Colonic mucosa (tissue), 4 donors: ENCODE measurements at regions not wholly inside any gene's neighbourhood (a gene's known extent, or its start where the extent isn't known, plus 50 kb on each side); places are given as distances from the start of the nearest gene placed in this dataset.

Experiments
- DNase-seq: peaks from one replicate; pipeline ENCODE4 v3.0.0-alpha.2; 2020
- H3K27ac ChIP-seq: fragments of 200-600 bp; one replicate; pipeline ENCODE4 v1.8.0; 2021
- H3K27me3 ChIP-seq: fragments of 200-600 bp; one replicate; pipeline ENCODE4 v1.8.0; 2021
- H3K36me3 ChIP-seq: fragments of 200-600 bp; one replicate; pipeline ENCODE4 v1.8.0; 2021
- H3K4me1 ChIP-seq: fragments of 200-600 bp; one replicate; pipeline ENCODE4 v1.8.0; 2021; ENCODE audit warnings: mild to moderate bottlenecking
- H3K4me3 ChIP-seq: fragments of 200-600 bp; one replicate; pipeline ENCODE4 v1.8.0; 2021
- H3K9ac ChIP-seq, 2 donors: one replicate each; pipeline ENCODE4 v1.7.0; 2013; ENCODE audit warnings: control low read depth in 2 of 2, low read depth in 2 of 2, low read length in 2 of 2
- H3K9me3 ChIP-seq: fragments of 200-600 bp; one replicate; pipeline ENCODE4 v1.8.0; 2021
- CTCF ChIP-seq: fragments of 200-600 bp; IDR thresholded peaks from one replicate; pipeline ENCODE4 v1.8.0; 2022; ENCODE audit warnings: antibody characterized with exemption, mild to moderate bottlenecking
- intact Hi-C: fragments of 100-400 bp; cut with DNase I; formaldehyde crosslinking; loops from one replicate; pipeline ENCODE4 v1.14.1; 2022
- donor health status: healthy.
- donor health status: DM: no; HTN: no; CAD: no.
- donor health status: DM: no; HTN: no; CAD: no.

DNA sequence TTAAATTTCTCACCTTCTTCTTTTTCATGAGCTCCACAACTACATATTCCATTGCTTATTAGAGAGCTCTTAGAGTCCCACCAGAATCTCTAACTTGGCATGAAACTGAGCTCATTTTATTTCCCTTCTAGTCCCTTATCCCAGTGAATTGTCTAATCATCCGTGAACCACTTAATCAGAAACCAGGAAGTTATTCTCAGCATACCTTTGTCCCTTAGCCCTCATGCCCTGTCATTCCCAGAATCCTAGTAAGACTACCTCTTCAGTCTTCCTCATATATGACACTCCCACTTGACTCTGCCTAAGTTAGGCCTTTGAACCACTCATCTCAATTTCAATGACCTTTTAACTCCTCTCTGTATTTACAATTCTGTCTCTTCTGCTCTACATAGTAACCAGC, 93.0 kb upstream of the PAPPA start:
- Histone ChIP-seq H3K27ac (no peak overlapping the region), H3K36me3 (no peaks in the 10 kb centered on the region), H3K4me1 (no peaks in the 10 kb centered on the region), H3K4me3 (no peak overlapping the region), H3K9ac (no peak overlapping the region), H3K9me3 (no peaks in the 10 kb centered on the region), H3K27me3 (no peaks in the 10 kb centered on the region)
- no peak for DNase-seq
- intact Hi-C loops = no loop called here
- TF ChIP-seq CTCF = no peak

DNA sequence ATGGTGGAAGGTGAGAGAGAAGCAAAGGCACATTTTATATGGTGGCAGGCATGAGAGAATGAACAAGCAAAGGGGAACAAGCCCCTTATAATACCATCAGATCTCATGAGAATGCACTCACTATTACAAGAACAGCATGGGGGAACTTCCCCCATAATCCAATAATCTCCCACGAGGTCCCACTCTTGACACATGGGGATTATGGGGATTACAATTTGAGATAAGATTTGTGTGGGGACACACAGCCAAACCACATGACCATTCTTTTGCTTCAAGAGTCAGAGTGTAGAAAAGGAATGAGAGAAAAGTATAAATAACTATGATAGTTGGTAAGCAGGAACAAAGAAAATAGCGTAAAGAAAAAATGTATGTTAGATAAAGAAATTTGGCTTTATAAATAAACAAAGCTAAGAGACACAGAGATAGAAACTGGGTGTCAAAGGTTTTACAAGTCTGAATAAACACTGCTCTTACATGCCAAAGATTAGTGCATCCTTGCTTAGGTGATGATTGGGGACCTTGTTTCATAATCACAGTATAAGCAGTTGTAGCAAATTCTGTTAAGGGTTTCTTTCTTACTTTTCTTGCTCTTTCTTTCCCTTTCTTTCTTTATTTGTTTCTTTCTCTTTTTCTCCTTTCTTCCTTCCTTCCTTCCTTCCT, 91.9 kb upstream of the PAPPA start:
- no peak for DNase-seq
- H3K27me3 ChIP-seq = no peaks in the 10 kb centered on the region
- H3K36me3 ChIP-seq = no peaks in the 10 kb centered on the region
- no peaks in the 10 kb centered on the region for H3K4me1 ChIP-seq
- H3K4me3 ChIP-seq = no peak overlapping the region
- no peak for TF ChIP-seq CTCF
- no peaks in the 10 kb centered on the region for H3K9me3 ChIP-seq
- intact Hi-C loops = no loop called here
- H3K9ac ChIP-seq = no peak overlapping the region
- no peak overlapping the region for H3K27ac ChIP-seq

DNA sequence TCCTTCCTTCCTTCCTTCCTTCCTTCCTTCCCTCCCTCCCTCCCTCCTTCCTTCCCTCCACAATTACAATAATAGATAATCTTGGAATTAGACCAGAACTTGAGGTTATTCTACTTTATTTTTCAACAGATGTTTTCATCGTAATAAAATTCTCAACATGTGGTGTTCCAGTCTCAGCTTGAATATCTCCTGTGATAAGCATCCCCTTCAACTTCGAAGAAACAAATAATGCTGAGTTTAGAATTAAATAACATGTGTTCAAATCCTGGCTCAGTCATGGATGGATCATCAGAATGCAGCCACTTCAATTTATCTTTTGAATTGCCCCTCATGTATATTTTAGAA, 91.4 kb upstream of the PAPPA start:
- no peak for DNase-seq
- no peaks in the 10 kb centered on the region for H3K36me3 ChIP-seq
- no peak for TF ChIP-seq CTCF
- H3K27me3 ChIP-seq = no peaks in the 10 kb centered on the region
- no peaks in the 10 kb centered on the region for H3K9me3 ChIP-seq
- no peaks in the 10 kb centered on the region for H3K4me1 ChIP-seq
- H3K4me3 ChIP-seq = no peak overlapping the region
- no peak overlapping the region for H3K9ac ChIP-seq
- intact Hi-C loops = no loop called here
- no peak overlapping the region for H3K27ac ChIP-seq

- H3K9ac ChIP-seq = no peak overlapping the region
- no peak overlapping the region for H3K4me3 ChIP-seq
- TF ChIP-seq CTCF = no peak
- intact Hi-C loops = no loop called here
- H3K27ac ChIP-seq = no peak overlapping the region
- DNase-seq = no peak
- H3K36me3 ChIP-seq = no peaks in the 10 kb centered on the region
- H3K27me3 ChIP-seq = no peaks in the 10 kb centered on the region
- no peaks in the 10 kb centered on the region for H3K4me1 ChIP-seq
- H3K9me3 ChIP-seq = no peaks in the 10 kb centered on the region
Measured at GRCh38 chr9:116064970-116065369, 88.6 kb upstream of the PAPPA start.

DNA sequence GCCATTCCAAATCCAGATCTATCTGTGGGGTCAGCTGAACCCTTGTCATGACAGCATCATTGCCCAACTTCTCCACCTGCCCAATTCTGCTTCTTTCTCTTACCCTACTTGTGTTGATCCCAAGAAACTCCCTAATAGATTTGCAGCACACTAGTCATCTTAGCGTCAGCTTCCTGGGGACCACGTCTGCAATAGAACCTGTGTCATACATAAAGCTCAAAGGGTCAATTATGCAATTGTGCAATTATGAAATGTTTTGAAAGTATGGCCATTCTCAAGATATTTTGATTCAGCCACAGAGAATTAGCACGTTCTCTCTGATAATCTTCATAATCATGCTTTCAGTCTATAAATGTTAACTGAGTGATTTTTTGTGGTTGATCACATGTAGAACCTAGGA, 87.4 kb upstream of the PAPPA start:
- H3K4me3 ChIP-seq = no peak overlapping the region
- no peaks in the 10 kb centered on the region for H3K36me3 ChIP-seq
- DNase-seq = no peak
- H3K27ac ChIP-seq = no peak overlapping the region
- H3K4me1 ChIP-seq = no peaks in the 10 kb centered on the region
- H3K9me3 ChIP-seq = no peaks in the 10 kb centered on the region
- intact Hi-C loops = no loop called here
- no peak overlapping the region for H3K9ac ChIP-seq
- H3K27me3 ChIP-seq = no peaks in the 10 kb centered on the region
- TF ChIP-seq CTCF = no peak
